ENCODE measurements at regions not wholly inside any gene's neighbourhood (a gene's known extent, or its start where the extent isn't known, plus 50 kb on each side); places are given as distances from the start of the nearest gene placed in this dataset.

- no peak overlapping the region for H3K4me3 Mint-ChIP-seq
- POLR2A ChIA-PET: no interaction called here
- ATAC-seq (ENCODE audit: low read depth): no peak
- no peaks in the 10 kb centered on the region for H3K27me3 Mint-ChIP-seq
- H3K9me3 Mint-ChIP-seq: no peaks in the 10 kb centered on the region
- H3K4me1 Mint-ChIP-seq: peaks cover 11% of the 10 kb centered on the region
- no peak overlapping the region for H3K27ac Mint-ChIP-seq
- no peaks in the 10 kb centered on the region for H3K36me3 Mint-ChIP-seq
- DNase-seq: no peak
Measured at GRCh38 chr13:29999492-30000369, 149.3 kb upstream of the UBL3 start.

DNA sequence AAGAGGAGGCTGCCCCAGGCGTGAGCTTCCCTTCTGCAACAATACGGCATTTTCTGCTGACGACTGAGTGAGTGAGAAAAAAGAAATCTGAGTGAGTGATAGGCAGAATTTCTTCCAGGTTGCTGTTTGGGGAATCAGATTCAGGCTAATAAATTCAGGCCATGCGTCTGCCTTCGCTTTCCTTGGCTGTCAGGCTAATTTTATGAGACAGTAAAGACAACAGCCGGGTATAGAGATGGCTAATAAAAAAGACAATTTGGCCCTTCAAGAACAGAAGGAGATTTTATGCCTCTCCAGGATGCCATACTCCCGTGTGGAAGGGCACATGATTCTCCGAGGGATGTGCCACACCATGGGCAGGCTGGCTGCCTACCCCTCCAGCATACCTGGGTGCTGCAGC lies 145.9 kb upstream of the UBL3 start:
- Mint-ChIP-seq H3K27me3 (no peaks in the 10 kb centered on the region), H3K4me1 (no peaks in the 10 kb centered on the region), H3K36me3 (no peaks in the 10 kb centered on the region), H3K27ac (no peak overlapping the region), H3K4me3 (no peak overlapping the region), H3K9me3 (no peaks in the 10 kb centered on the region)
- no peak for ATAC-seq (ENCODE audit: low read depth)
- no peak for DNase-seq
- POLR2A ChIA-PET: no interaction called here

DNA sequence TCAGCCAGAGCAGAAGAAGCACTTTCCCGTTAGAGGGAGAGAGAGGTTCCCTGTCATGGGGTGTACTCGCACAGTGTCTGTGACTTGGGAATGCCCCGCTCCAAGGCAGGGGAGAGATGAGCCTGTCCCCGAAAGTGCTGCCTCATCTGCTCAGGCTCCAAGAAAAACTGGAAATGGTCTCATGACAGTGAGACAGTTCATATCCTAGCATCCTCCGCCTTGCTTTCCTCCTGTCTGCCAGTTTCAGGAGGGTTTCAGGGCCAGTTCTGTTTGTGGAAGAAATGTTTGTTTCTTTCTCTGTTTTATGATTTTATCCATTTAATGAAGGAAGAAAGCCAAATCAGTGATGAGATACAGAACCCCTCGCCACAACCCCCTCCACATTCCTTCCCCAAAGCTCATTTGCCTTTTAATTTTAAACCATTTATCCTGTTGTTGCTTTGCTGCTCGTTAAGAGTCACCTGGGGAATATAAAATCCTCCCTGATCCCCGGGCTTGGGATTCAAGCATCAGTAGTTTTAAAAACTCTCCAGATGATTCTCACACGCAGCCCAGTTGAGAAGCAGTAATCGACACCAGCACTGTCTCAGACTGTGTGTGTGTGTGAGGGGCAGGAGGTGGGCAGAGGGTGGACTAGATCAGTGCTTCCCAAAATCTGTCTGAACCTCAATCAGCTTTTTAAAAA lies 144.6 kb upstream of the UBL3 start:
- Mint-ChIP-seq H3K4me3 (no peak overlapping the region), H3K4me1 (no peaks in the 10 kb centered on the region), H3K27me3 (no peaks in the 10 kb centered on the region), H3K27ac (no peak overlapping the region), H3K36me3 (no peaks in the 10 kb centered on the region), H3K9me3 (no peaks in the 10 kb centered on the region)
- ATAC-seq (ENCODE audit: low read depth): no peak
- POLR2A ChIA-PET: no interaction called here
- no peak for DNase-seq

DNA sequence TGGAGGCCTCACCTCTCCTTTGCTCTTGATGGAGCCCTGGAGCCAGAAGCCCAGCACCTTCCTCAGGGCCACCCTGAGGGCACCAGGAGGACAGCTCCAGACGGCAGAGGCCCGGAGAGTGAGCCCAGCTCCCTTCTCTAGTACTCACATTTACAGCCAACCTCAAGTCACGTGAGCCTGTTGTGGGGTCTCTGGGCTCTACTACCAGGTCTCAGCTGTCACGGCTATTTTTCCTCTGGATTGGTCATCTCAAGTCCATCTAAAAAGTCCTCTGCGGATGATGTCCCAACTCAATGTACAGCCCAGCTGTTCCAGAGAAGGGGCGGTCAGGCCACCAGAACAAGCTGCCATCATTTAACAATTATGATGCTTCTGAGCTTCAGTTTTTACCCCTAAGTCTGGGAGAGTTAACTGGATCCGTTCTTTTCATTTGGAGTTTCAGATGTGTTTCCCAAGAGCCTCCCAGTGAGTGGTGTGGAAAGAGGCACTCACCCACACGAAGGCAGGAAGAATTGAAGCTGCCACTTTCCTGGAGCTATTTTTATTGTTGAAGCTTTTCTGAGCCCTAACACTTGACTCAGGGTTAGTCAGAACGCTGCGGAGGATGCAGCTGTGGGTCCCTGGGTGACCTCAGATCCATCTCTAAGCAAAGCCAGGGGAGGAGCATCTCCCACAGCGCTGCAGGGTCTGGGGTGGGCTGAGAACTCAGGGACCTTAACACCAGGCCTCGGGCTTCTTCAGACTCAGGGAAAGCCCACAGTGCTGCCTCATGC lies 143.5 kb upstream of the UBL3 start:
- Mint-ChIP-seq H3K36me3 (no peaks in the 10 kb centered on the region), H3K9me3 (no peaks in the 10 kb centered on the region), H3K4me3 (no peak overlapping the region), H3K27ac (no peak overlapping the region), H3K4me1 (no peaks in the 10 kb centered on the region), H3K27me3 (no peaks in the 10 kb centered on the region)
- no peak for ATAC-seq (ENCODE audit: low read depth)
- DNase-seq: no peak
- POLR2A ChIA-PET: no interaction called here

DNA sequence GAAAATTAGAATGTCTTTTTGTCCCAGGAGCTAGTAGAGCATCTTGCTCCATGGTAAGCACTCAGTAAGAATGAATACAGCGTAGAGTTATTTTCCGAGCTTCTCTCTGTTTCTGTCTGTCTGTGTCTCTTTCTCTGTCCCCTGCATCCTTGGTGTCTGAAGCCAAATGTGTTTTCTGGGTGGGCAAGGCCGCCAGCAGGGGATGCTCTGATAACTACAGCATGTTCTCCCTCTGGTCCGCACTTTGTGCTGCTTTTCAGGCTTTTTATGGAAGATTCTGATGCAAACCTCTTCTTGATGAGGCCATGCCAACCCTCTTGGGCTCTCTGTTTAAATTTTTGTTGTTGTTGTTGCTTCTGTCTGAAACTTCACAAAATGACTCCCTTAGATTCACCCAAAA lies 142.8 kb upstream of the UBL3 start:
- H3K27me3 Mint-ChIP-seq: no peaks in the 10 kb centered on the region
- peaks cover 1% of the 10 kb centered on the region for H3K36me3 Mint-ChIP-seq
- POLR2A ChIA-PET: no interaction called here
- ATAC-seq (ENCODE audit: low read depth): no peak
- no peak overlapping the region for H3K27ac Mint-ChIP-seq
- no peaks in the 10 kb centered on the region for H3K4me1 Mint-ChIP-seq
- H3K4me3 Mint-ChIP-seq: no peak overlapping the region
- DNase-seq: no peak
- peaks cover 1% of the 10 kb centered on the region for H3K9me3 Mint-ChIP-seq

GRCh38 chr13:29991343-29991742 lies 140.9 kb upstream of the UBL3 start:
- Mint-ChIP-seq H3K4me3 (no peak overlapping the region), H3K4me1 (no peaks in the 10 kb centered on the region), H3K36me3 (peaks cover 3% of the 10 kb centered on the region), H3K9me3 (peaks cover 5% of the 10 kb centered on the region), H3K27ac (no peak overlapping the region), H3K27me3 (peaks cover 2% of the 10 kb centered on the region)
- DNase-seq (no peak), ATAC-seq (ENCODE audit: low read depth) (no peak)
- POLR2A ChIA-PET: no interaction called here

- H3K27ac Mint-ChIP-seq: no peak overlapping the region
- no peak overlapping the region for H3K4me3 Mint-ChIP-seq
- H3K4me1 Mint-ChIP-seq: no peaks in the 10 kb centered on the region
- DNase-seq (no peak), ATAC-seq (ENCODE audit: low read depth) (no peak)
- peaks cover 10% of the 10 kb centered on the region for H3K9me3 Mint-ChIP-seq
- H3K36me3 Mint-ChIP-seq: peaks cover 3% of the 10 kb centered on the region
- POLR2A ChIA-PET: no interaction called here
- peaks cover 16% of the 10 kb centered on the region for H3K27me3 Mint-ChIP-seq
Measured at GRCh38 chr13:29987340-29987739, 136.9 kb upstream of the UBL3 start.

- no peaks in the 10 kb centered on the region for H3K36me3 Mint-ChIP-seq
- ATAC-seq (ENCODE audit: low read depth) (no peak), DNase-seq (no peak)
- no peak overlapping the region for H3K4me3 Mint-ChIP-seq
- peaks cover 5% of the 10 kb centered on the region for H3K9me3 Mint-ChIP-seq
- peaks cover 3% of the 10 kb centered on the region for H3K4me1 Mint-ChIP-seq
- POLR2A ChIA-PET: no interaction called here
- peaks cover 16% of the 10 kb centered on the region for H3K27me3 Mint-ChIP-seq
- H3K27ac Mint-ChIP-seq: no peak overlapping the region
Measured at GRCh38 chr13:29980339-29980738, 129.9 kb upstream of the UBL3 start.

DNA sequence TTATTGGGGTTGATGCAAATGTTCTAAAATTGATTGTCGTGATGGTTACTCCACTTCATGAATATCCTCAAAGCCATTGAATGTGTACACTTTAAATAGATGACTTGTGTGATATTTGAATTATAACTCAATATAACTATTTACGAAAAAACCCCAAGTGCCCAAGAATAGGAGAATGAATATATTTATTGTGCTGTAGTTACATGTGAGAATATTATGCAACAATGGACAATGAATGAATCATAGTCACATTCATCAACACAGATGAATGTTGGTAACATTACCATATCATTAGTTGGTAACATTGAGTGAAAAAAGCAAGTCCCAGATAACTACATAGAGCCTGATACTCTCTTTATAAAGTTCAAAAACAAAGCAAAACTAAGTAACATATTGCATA lies 127.8 kb upstream of the UBL3 start:
- no peak overlapping the region for H3K27ac Mint-ChIP-seq
- peaks cover 3% of the 10 kb centered on the region for H3K9me3 Mint-ChIP-seq
- H3K4me3 Mint-ChIP-seq: no peak overlapping the region
- DNase-seq (no peak), ATAC-seq (ENCODE audit: low read depth) (no peak)
- POLR2A ChIA-PET: no interaction called here
- H3K27me3 Mint-ChIP-seq: peaks cover 9% of the 10 kb centered on the region
- H3K4me1 Mint-ChIP-seq: peaks cover 8% of the 10 kb centered on the region
- H3K36me3 Mint-ChIP-seq: no peaks in the 10 kb centered on the region

DNA sequence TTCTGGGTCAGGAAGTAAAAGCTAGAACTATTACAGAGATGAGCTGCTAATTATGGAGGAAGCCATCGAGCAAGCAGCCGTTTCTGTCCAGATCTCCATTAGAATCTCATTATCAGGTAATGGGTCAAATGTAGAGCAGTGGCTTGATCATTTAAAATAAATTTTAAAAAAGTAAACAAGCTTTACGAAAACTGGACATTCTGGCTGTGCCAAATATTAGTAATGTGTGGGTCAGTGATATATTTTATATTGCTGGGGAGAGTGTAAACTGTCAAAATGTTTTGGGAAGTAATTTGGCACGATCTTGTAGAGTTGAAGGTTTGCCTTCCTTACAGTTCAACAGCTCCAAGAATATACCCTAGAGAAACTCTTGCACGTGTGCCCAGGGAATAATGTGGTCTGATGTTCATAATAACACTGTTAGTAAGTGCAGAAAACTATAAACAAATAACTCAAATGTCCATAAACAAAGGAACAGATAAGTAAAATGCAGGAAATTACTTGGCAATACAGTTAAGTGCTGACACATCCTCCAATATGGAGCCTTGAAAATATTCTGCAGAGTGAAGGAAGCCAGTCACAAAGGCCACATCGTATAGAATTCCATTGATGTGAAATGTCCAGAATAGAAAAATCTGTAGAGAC lies 127.2 kb upstream of the UBL3 start:
- Mint-ChIP-seq H3K9me3 (peaks cover 3% of the 10 kb centered on the region), H3K4me3 (no peak overlapping the region), H3K27me3 (peaks cover 3% of the 10 kb centered on the region), H3K4me1 (peaks cover 8% of the 10 kb centered on the region), H3K27ac (no peak overlapping the region), H3K36me3 (no peaks in the 10 kb centered on the region)
- POLR2A ChIA-PET: no interaction called here
- DNase-seq: no peak
- ATAC-seq (ENCODE audit: low read depth): no peak

DNA sequence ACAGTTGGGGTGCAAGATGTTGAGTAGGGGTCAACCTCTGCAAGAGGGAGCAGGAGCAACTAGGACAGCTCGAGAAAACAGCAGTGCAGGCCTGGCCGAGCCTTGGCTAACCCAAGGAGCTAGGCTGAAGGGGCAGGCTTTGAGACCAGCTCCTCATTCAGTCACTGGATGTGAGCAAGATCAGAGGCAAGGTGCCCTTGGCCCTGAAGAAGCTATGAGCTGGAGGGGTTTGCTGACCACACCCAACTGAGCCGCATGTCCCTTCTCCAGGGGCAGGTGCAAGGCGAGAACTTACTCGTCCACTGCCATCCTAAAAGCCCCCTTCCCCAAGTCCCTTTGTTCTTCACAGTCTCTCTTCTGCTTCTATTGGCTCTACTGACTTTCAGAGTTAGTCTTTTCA lies 126.1 kb upstream of the UBL3 start:
- no peak overlapping the region for H3K27ac Mint-ChIP-seq
- peaks cover 8% of the 10 kb centered on the region for H3K4me1 Mint-ChIP-seq
- POLR2A ChIA-PET: no interaction called here
- ATAC-seq (ENCODE audit: low read depth) (no peak), DNase-seq (no peak)
- H3K9me3 Mint-ChIP-seq: peaks cover 3% of the 10 kb centered on the region
- peaks cover 6% of the 10 kb centered on the region for H3K27me3 Mint-ChIP-seq
- H3K36me3 Mint-ChIP-seq: no peaks in the 10 kb centered on the region
- no peak overlapping the region for H3K4me3 Mint-ChIP-seq

- H3K27ac Mint-ChIP-seq: no peak overlapping the region
- ATAC-seq (ENCODE audit: low read depth) (no peak), DNase-seq (no peak)
- H3K27me3 Mint-ChIP-seq: peaks cover 4% of the 10 kb centered on the region
- POLR2A ChIA-PET: no interaction called here
- H3K4me3 Mint-ChIP-seq: no peak overlapping the region
- H3K36me3 Mint-ChIP-seq: no peaks in the 10 kb centered on the region
- peaks cover 2% of the 10 kb centered on the region for H3K9me3 Mint-ChIP-seq
- H3K4me1 Mint-ChIP-seq: peaks cover 8% of the 10 kb centered on the region
Measured at GRCh38 chr13:29975283-29975682, 124.9 kb upstream of the UBL3 start.

GRCh38 chr13:29969286-29969685 lies 118.9 kb upstream of the UBL3 start:
- H3K27me3 Mint-ChIP-seq: peaks cover 7% of the 10 kb centered on the region
- DNase-seq (no peak), ATAC-seq (ENCODE audit: low read depth) (no peak)
- H3K9me3 Mint-ChIP-seq: peaks cover 3% of the 10 kb centered on the region
- peaks cover 2% of the 10 kb centered on the region for H3K36me3 Mint-ChIP-seq
- H3K4me1 Mint-ChIP-seq: no peaks in the 10 kb centered on the region
- no peak overlapping the region for H3K27ac Mint-ChIP-seq
- H3K4me3 Mint-ChIP-seq: no peak overlapping the region
- POLR2A ChIA-PET: no interaction called here
